DND-41 (cell line): ENCODE measurements at regions not wholly inside any gene's neighbourhood (a gene's known extent, or its start where the extent isn't known, plus 50 kb on each side); places are given as distances from the start of the nearest gene placed in this dataset.

Experiments used
- ATAC-seq: fragments of 200-7000 bp; cut with Tn5 transposase; 3 replicates; pipeline ENCODE4 v1.9.1; 2021; ENCODE audit warnings: low read depth; ENCODE audit not compliant: insufficient read depth
- DNase-seq: peaks from one replicate; pipeline ENCODE4 v3.0.0-alpha.2; 2020
- H2AFZ ChIP-seq: 2 replicates; pipeline ENCODE4 v1.6.0; 2012; ENCODE audit warnings: low read depth, low read length
- H3K27ac ChIP-seq: 2 replicates; pipeline ENCODE4 v1.5.1; 2012; ENCODE audit warnings: low read length, inconsistent platforms
- H3K27me3 ChIP-seq: fragments of 200-600 bp; sonication (generic); 2 replicates; pipeline ENCODE4 v1.6.0; 2012; ENCODE audit warnings: low read length, mild to moderate bottlenecking, inconsistent platforms; ENCODE audit not compliant: insufficient read depth, poor library complexity
- H3K36me3 ChIP-seq: 2 replicates; pipeline ENCODE4 v1.5.1; 2012; ENCODE audit warnings: low read length, inconsistent platforms; ENCODE audit not compliant: insufficient read depth
- H3K4me1 ChIP-seq: 2 replicates; pipeline ENCODE4 v1.5.1; 2012; ENCODE audit warnings: mild to moderate bottlenecking, low read length; ENCODE audit not compliant: insufficient read depth
- H3K4me2 ChIP-seq: 2 replicates; pipeline ENCODE4 v1.6.0; 2012; ENCODE audit warnings: mild to moderate bottlenecking, moderate library complexity, low read length, inconsistent platforms; ENCODE audit not compliant: insufficient read depth
- H3K4me3 ChIP-seq, 2 experiments: fragments of 200-600 bp in 1 of 2; shearing (Covaris generic) in 1 of 2; 2 replicates each; pipeline ENCODE4 v1.5.1; 2012 to 2016; ENCODE audit warnings: inconsistent platforms in 2 of 2, low read length in 2 of 2, mild to moderate bottlenecking in 2 of 2, low read depth in 1 of 2, moderate library complexity in 1 of 2
- H3K79me2 ChIP-seq: 2 replicates; pipeline ENCODE4 v1.6.0; 2012; ENCODE audit warnings: low read length, inconsistent platforms; ENCODE audit not compliant: insufficient read depth
- H3K9ac ChIP-seq: 2 replicates; pipeline ENCODE4 v1.6.0; 2012; ENCODE audit warnings: low read depth, mild to moderate bottlenecking, inconsistent platforms, low read length, moderate library complexity
- H3K9me3 ChIP-seq: 2 replicates; pipeline ENCODE4 v1.5.1; 2012; ENCODE audit warnings: low read length, moderate library complexity, mild to moderate bottlenecking, inconsistent platforms; ENCODE audit not compliant: insufficient read depth, severe bottlenecking
- H4K20me1 ChIP-seq: 2 replicates; pipeline ENCODE4 v1.6.0; 2012; ENCODE audit warnings: low read length; ENCODE audit not compliant: insufficient read depth
- EZH2 ChIP-seq: IDR thresholded peaks from 3 replicates; pipeline ENCODE4 v1.6.1; 2012; ENCODE audit warnings: borderline replicate concordance, low read depth, mild to moderate bottlenecking, moderate library complexity, low read length, inconsistent platforms; ENCODE audit not compliant: severe bottlenecking
- TF ChIP-seq, protein P1 (sequence below): IDR thresholded peaks from 2 replicates; pipeline ENCODE4 v1.5.1; 2012; ENCODE audit warnings: borderline replicate concordance, low read length, moderate library complexity, mild to moderate bottlenecking; ENCODE audit not compliant: poor library complexity, severe bottlenecking; ENCODE audit errors: extremely low read depth

DNA sequence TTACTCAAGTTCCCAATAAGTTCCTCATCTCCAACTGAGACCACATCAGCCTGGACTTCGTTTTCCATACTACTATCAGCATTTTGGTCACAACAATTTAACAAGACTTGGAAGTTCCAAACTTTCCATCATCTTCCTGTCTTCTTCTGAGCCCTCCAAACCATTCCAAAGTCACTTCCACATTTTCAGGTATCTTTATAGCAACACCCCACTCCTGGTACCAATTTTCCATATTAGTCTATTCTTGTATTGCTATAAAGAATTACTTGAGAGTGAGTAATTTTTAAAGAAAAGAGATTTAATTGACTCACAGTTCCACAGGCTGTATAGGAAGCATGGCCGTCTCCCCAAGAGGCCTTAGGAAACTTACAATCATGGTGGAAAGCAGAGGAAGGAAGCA lies 138.6 kb upstream of the GPRIN3 start:
- Histone ChIP-seq H4K20me1 (no peaks in the 10 kb centered on the region), H3K27ac (no peak overlapping the region), H2AFZ (no peak overlapping the region), H3K9me3 (peaks cover 20% of the 10 kb centered on the region), H3K4me2 (no peak overlapping the region), H3K27me3 (no peaks in the 10 kb centered on the region), H3K4me1 (no peaks in the 10 kb centered on the region), H3K4me3 (no peak overlapping the region), H3K79me2 (no peaks in the 10 kb centered on the region), H3K36me3 (no peaks in the 10 kb centered on the region), H3K9ac (no peak overlapping the region)
- ATAC-seq (no peak), DNase-seq (no peak)
- TF ChIP-seq, protein P1, sequence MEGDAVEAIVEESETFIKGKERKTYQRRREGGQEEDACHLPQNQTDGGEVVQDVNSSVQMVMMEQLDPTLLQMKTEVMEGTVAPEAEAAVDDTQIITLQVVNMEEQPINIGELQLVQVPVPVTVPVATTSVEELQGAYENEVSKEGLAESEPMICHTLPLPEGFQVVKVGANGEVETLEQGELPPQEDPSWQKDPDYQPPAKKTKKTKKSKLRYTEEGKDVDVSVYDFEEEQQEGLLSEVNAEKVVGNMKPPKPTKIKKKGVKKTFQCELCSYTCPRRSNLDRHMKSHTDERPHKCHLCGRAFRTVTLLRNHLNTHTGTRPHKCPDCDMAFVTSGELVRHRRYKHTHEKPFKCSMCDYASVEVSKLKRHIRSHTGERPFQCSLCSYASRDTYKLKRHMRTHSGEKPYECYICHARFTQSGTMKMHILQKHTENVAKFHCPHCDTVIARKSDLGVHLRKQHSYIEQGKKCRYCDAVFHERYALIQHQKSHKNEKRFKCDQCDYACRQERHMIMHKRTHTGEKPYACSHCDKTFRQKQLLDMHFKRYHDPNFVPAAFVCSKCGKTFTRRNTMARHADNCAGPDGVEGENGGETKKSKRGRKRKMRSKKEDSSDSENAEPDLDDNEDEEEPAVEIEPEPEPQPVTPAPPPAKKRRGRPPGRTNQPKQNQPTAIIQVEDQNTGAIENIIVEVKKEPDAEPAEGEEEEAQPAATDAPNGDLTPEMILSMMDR, result no peak
- no peak for TF ChIP-seq EZH2

DNA sequence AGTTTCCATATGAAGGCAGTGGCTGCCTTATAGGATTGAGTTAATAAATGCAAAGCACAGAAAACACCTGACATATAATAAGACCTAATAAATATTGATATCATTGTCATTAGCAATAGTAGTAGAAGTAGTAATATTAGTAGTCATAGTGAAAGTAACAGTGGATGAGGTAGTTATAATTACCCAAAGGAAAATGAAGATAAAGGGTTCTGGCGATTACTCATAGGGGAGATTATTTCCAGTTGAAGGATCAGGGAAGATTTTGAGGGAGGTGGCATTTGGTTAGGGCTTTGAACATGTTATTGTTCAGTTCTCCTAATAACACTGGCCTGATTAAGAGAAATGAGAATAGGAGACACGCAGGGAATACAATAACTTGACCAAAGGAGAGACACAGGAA lies 131.9 kb upstream of the GPRIN3 start:
- Histone ChIP-seq H3K9ac (no peak overlapping the region), H3K36me3 (no peaks in the 10 kb centered on the region), H3K27me3 (no peaks in the 10 kb centered on the region), H3K4me1 (peaks cover 9% of the 10 kb centered on the region), H2AFZ (no peak overlapping the region), H4K20me1 (no peaks in the 10 kb centered on the region), H3K4me2 (no peak overlapping the region), H3K4me3 (no peak overlapping the region), H3K27ac (no peak overlapping the region), H3K9me3 (no peaks in the 10 kb centered on the region), H3K79me2 (no peaks in the 10 kb centered on the region)
- TF ChIP-seq EZH2, result no peak
- DNase-seq, result no peak
- no peak for ATAC-seq

DNA sequence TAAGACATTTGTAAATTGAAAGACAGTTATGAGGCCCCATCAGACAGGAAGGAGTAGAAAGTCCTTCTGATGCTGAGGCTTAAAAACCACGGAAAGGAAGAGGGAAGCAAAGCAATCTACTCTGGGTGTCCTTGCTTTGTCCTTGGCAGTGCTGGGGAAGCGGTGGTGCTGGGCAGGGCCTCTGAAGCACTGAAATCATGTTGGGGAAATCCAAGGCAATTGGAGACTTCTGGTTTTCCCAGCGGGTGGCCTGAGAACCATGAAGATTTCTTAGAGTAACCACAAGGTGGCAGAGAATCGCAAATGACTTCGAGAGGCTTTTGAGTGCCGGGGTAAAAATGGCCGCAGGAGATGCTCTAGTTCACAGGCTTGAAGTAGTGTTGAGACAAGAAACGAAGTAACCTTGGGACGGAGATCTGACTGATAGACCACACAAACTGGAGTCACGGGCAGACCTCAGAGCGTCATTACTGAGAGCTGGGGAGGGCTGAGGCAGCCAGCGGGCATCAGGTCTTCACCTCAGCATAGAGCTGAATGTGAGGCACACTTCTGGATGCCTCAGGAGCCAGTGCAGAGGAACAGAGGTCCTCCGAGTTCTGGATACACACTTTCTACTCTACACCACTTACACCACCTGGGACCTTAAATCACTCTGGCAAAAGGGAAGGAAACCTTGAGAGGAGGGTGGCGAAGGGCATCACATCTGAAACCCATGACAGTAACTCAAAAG lies 130.7 kb upstream of the GPRIN3 start:
- TF ChIP-seq, protein P1, result peak; percentile 48
- no peak for TF ChIP-seq EZH2
- Histone ChIP-seq H3K4me2 (no peak overlapping the region), H2AFZ (0 out of 2 replicates have a peak overlapping the region, but pooled peaks have one; percentile 6)

DNA sequence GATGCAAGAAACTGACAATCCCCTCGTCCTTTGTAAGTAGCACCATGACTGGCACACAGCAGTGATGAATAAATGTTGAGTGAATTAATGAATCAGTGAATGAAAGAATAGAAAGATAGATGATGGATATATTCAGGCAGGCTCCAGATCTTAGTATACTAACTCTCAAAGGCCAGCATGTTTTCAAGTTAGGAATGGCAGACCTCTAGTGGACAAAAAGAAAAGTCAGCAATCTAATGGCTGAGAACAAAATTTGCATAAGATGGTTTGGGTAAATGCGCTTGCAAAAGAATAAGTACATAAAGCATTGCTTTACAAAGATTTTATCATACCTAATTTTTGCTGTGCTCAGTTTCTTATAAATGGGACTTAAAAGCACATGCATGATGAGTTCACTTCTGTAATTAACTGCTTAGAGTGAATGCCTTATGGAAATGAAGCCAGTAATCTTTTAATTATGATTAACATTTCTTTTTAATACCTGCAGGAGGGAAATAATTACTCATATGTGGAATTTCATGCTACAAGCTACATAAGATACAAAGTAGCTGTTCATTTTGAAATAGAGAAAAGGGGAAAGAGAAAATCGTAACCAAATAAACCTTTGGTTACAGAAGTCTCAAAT lies 126.9 kb upstream of the GPRIN3 start:
- TF ChIP-seq, protein P1, result peak; percentile 76
- no peak for TF ChIP-seq EZH2
- Histone ChIP-seq H3K27ac (no peak overlapping the region), H3K4me3 (no peak overlapping the region), H2AFZ (no peak overlapping the region), H4K20me1 (no peaks in the 10 kb centered on the region), H3K36me3 (no peaks in the 10 kb centered on the region), H3K79me2 (no peaks in the 10 kb centered on the region), H3K9me3 (no peaks in the 10 kb centered on the region), H3K4me1 (peaks cover 9% of the 10 kb centered on the region), H3K27me3 (no peaks in the 10 kb centered on the region), H3K4me2 (no peak overlapping the region), H3K9ac (no peak overlapping the region)
- peak; percentile 6 for DNase-seq
- ATAC-seq, result peak; percentile 70

More for the DNA sequence above, 130.7 kb upstream of the GPRIN3 start:
- H3K4me1 ChIP-seq, result peaks cover 9% of the 10 kb centered on the region
- H3K9me3 ChIP-seq, result no peaks in the 10 kb centered on the region
- no peaks in the 10 kb centered on the region for H4K20me1 ChIP-seq
- H3K79me2 ChIP-seq, result no peaks in the 10 kb centered on the region
- H3K27me3 ChIP-seq, result no peaks in the 10 kb centered on the region
- DNase-seq, result peak; percentile 43
- no peak overlapping the region for H3K4me3 ChIP-seq
- H3K36me3 ChIP-seq, result no peaks in the 10 kb centered on the region
- H3K9ac ChIP-seq, result no peak overlapping the region
- ATAC-seq, result peak; percentile 76
- H3K27ac ChIP-seq, result no peak overlapping the region
